ENCODE measurements at regions not wholly inside any gene's neighbourhood (a gene's known extent, or its start where the extent isn't known, plus 50 kb on each side); places are given as distances from the start of the nearest gene placed in this dataset.

- no peak overlapping the region for H3K4me3 ChIP-seq (ENCODE audit: low read depth in 1 of 2, low read length in 2 of 2)
- H3K36me3 ChIP-seq (ENCODE audit: control insufficient read depth in 1 of 2, insufficient read depth in 2 of 2, low read length in 2 of 2) = no peaks in the 10 kb centered on the region
- H3K27ac ChIP-seq (ENCODE audit: low read length) = no peak overlapping the region
- H3K4me1 ChIP-seq (ENCODE audit: control insufficient read depth in 1 of 2, insufficient read depth in 2 of 2, low read length in 2 of 2) = no peaks in the 10 kb centered on the region
- no peaks in the 10 kb centered on the region for H3K9me3 ChIP-seq (ENCODE audit: control insufficient read depth in 1 of 2, low read length in 2 of 2)
- no peaks in the 10 kb centered on the region for H3K27me3 ChIP-seq (ENCODE audit: low read depth, low read length)
These were observed 165.0 kb upstream of the SULF2 start for GRCh38 chr20:47950124-47950912.

- Histone ChIP-seq H3K27ac (ENCODE audit: low read length) (no peak overlapping the region), H3K27me3 (ENCODE audit: low read depth, low read length) (no peaks in the 10 kb centered on the region), H3K9me3 (ENCODE audit: control insufficient read depth in 1 of 2, low read length in 2 of 2) (no peaks in the 10 kb centered on the region), H3K4me3 (ENCODE audit: low read depth in 1 of 2, low read length in 2 of 2) (no peak overlapping the region), H3K36me3 (ENCODE audit: control insufficient read depth in 1 of 2, insufficient read depth in 2 of 2, low read length in 2 of 2) (no peaks in the 10 kb centered on the region), H3K4me1 (ENCODE audit: control insufficient read depth in 1 of 2, insufficient read depth in 2 of 2, low read length in 2 of 2) (no peaks in the 10 kb centered on the region)
These were observed 163.9 kb upstream of the SULF2 start for GRCh38 chr20:47949230-47949629.

GRCh38 chr20:47944682-47945081 is 159.4 kb upstream of the SULF2 start:
- H3K27ac ChIP-seq (ENCODE audit: low read length) = no peak overlapping the region
- H3K36me3 ChIP-seq (ENCODE audit: control insufficient read depth in 1 of 2, insufficient read depth in 2 of 2, low read length in 2 of 2) = no peaks in the 10 kb centered on the region
- no peaks in the 10 kb centered on the region for H3K9me3 ChIP-seq (ENCODE audit: control insufficient read depth in 1 of 2, low read length in 2 of 2)
- H3K4me1 ChIP-seq (ENCODE audit: control insufficient read depth in 1 of 2, insufficient read depth in 2 of 2, low read length in 2 of 2) = no peaks in the 10 kb centered on the region
- H3K4me3 ChIP-seq (ENCODE audit: low read depth in 1 of 2, low read length in 2 of 2) = no peak overlapping the region
- H3K27me3 ChIP-seq (ENCODE audit: low read depth, low read length) = no peaks in the 10 kb centered on the region

GRCh38 chr20:47941869-47942268 is 156.6 kb upstream of the SULF2 start:
- Histone ChIP-seq H3K27me3 (ENCODE audit: low read depth, low read length) (no peaks in the 10 kb centered on the region), H3K36me3 (ENCODE audit: control insufficient read depth in 1 of 2, insufficient read depth in 2 of 2, low read length in 2 of 2) (no peaks in the 10 kb centered on the region), H3K4me1 (ENCODE audit: control insufficient read depth in 1 of 2, insufficient read depth in 2 of 2, low read length in 2 of 2) (no peaks in the 10 kb centered on the region), H3K4me3 (ENCODE audit: low read depth in 1 of 2, low read length in 2 of 2) (no peak overlapping the region), H3K9me3 (ENCODE audit: control insufficient read depth in 1 of 2, low read length in 2 of 2) (no peaks in the 10 kb centered on the region), H3K27ac (ENCODE audit: low read length) (no peak overlapping the region)

GRCh38 chr20:47940101-47940813 is 155.0 kb upstream of the SULF2 start:
- H3K27ac ChIP-seq (ENCODE audit: low read length) = no peak overlapping the region
- no peak overlapping the region for H3K4me3 ChIP-seq (ENCODE audit: low read depth in 1 of 2, low read length in 2 of 2)
- no peaks in the 10 kb centered on the region for H3K4me1 ChIP-seq (ENCODE audit: control insufficient read depth in 1 of 2, insufficient read depth in 2 of 2, low read length in 2 of 2)
- H3K27me3 ChIP-seq (ENCODE audit: low read depth, low read length) = no peaks in the 10 kb centered on the region
- H3K36me3 ChIP-seq (ENCODE audit: control insufficient read depth in 1 of 2, insufficient read depth in 2 of 2, low read length in 2 of 2) = no peaks in the 10 kb centered on the region
- no peaks in the 10 kb centered on the region for H3K9me3 ChIP-seq (ENCODE audit: control insufficient read depth in 1 of 2, low read length in 2 of 2)

- no peaks in the 10 kb centered on the region for H3K4me1 ChIP-seq (ENCODE audit: control insufficient read depth in 1 of 2, insufficient read depth in 2 of 2, low read length in 2 of 2)
- H3K9me3 ChIP-seq (ENCODE audit: control insufficient read depth in 1 of 2, low read length in 2 of 2) = no peaks in the 10 kb centered on the region
- H3K36me3 ChIP-seq (ENCODE audit: control insufficient read depth in 1 of 2, insufficient read depth in 2 of 2, low read length in 2 of 2) = no peaks in the 10 kb centered on the region
- H3K4me3 ChIP-seq (ENCODE audit: low read depth in 1 of 2, low read length in 2 of 2) = no peak overlapping the region
- no peak overlapping the region for H3K27ac ChIP-seq (ENCODE audit: low read length)
- H3K27me3 ChIP-seq (ENCODE audit: low read depth, low read length) = no peaks in the 10 kb centered on the region
These were observed 151.3 kb upstream of the SULF2 start for GRCh38 chr20:47936612-47937011.

- Histone ChIP-seq H3K27ac (ENCODE audit: low read length) (no peak overlapping the region), H3K4me3 (ENCODE audit: low read depth in 1 of 2, low read length in 2 of 2) (no peak overlapping the region), H3K27me3 (ENCODE audit: low read depth, low read length) (no peaks in the 10 kb centered on the region), H3K4me1 (ENCODE audit: control insufficient read depth in 1 of 2, insufficient read depth in 2 of 2, low read length in 2 of 2) (no peaks in the 10 kb centered on the region), H3K9me3 (ENCODE audit: control insufficient read depth in 1 of 2, low read length in 2 of 2) (no peaks in the 10 kb centered on the region), H3K36me3 (ENCODE audit: control insufficient read depth in 1 of 2, insufficient read depth in 2 of 2, low read length in 2 of 2) (no peaks in the 10 kb centered on the region)
These were observed 149.5 kb upstream of the SULF2 start for GRCh38 chr20:47934761-47935160.

- Histone ChIP-seq H3K27me3 (ENCODE audit: low read depth, low read length) (no peaks in the 10 kb centered on the region), H3K4me1 (ENCODE audit: control insufficient read depth in 1 of 2, insufficient read depth in 2 of 2, low read length in 2 of 2) (no peaks in the 10 kb centered on the region), H3K36me3 (ENCODE audit: control insufficient read depth in 1 of 2, insufficient read depth in 2 of 2, low read length in 2 of 2) (no peaks in the 10 kb centered on the region), H3K4me3 (ENCODE audit: low read depth in 1 of 2, low read length in 2 of 2) (no peak overlapping the region), H3K27ac (ENCODE audit: low read length) (no peak overlapping the region), H3K9me3 (ENCODE audit: control insufficient read depth in 1 of 2, low read length in 2 of 2) (no peaks in the 10 kb centered on the region)
These were observed 146.2 kb upstream of the SULF2 start for GRCh38 chr20:47931443-47931842.

GRCh38 chr20:47931002-47931401 is 145.7 kb upstream of the SULF2 start:
- Histone ChIP-seq H3K27ac (ENCODE audit: low read length) (no peak overlapping the region), H3K27me3 (ENCODE audit: low read depth, low read length) (no peaks in the 10 kb centered on the region), H3K4me1 (ENCODE audit: control insufficient read depth in 1 of 2, insufficient read depth in 2 of 2, low read length in 2 of 2) (no peaks in the 10 kb centered on the region), H3K36me3 (ENCODE audit: control insufficient read depth in 1 of 2, insufficient read depth in 2 of 2, low read length in 2 of 2) (no peaks in the 10 kb centered on the region), H3K4me3 (ENCODE audit: low read depth in 1 of 2, low read length in 2 of 2) (no peak overlapping the region), H3K9me3 (ENCODE audit: control insufficient read depth in 1 of 2, low read length in 2 of 2) (no peaks in the 10 kb centered on the region)

- no peak overlapping the region for H3K27ac ChIP-seq (ENCODE audit: low read length)
These were observed 144.3 kb upstream of the SULF2 start for GRCh38 chr20:47929368-47930115.

GRCh38 chr20:47927944-47928343 is 142.7 kb upstream of the SULF2 start:
- no peaks in the 10 kb centered on the region for H3K36me3 ChIP-seq (ENCODE audit: control insufficient read depth in 1 of 2, insufficient read depth in 2 of 2, low read length in 2 of 2)
- H3K4me3 ChIP-seq (ENCODE audit: low read depth in 1 of 2, low read length in 2 of 2) = no peak overlapping the region
- H3K4me1 ChIP-seq (ENCODE audit: control insufficient read depth in 1 of 2, insufficient read depth in 2 of 2, low read length in 2 of 2) = no peaks in the 10 kb centered on the region
- H3K27me3 ChIP-seq (ENCODE audit: low read depth, low read length) = no peaks in the 10 kb centered on the region
- H3K27ac ChIP-seq (ENCODE audit: low read length) = no peak overlapping the region
- no peaks in the 10 kb centered on the region for H3K9me3 ChIP-seq (ENCODE audit: control insufficient read depth in 1 of 2, low read length in 2 of 2)

More at GRCh38 chr20:47929368-47930115, 144.3 kb upstream of the SULF2 start:
- no peaks in the 10 kb centered on the region for H3K27me3 ChIP-seq (ENCODE audit: low read depth, low read length)
- no peaks in the 10 kb centered on the region for H3K4me1 ChIP-seq (ENCODE audit: control insufficient read depth in 1 of 2, insufficient read depth in 2 of 2, low read length in 2 of 2)
- no peaks in the 10 kb centered on the region for H3K9me3 ChIP-seq (ENCODE audit: control insufficient read depth in 1 of 2, low read length in 2 of 2)
- no peak overlapping the region for H3K4me3 ChIP-seq (ENCODE audit: low read depth in 1 of 2, low read length in 2 of 2)
- no peaks in the 10 kb centered on the region for H3K36me3 ChIP-seq (ENCODE audit: control insufficient read depth in 1 of 2, insufficient read depth in 2 of 2, low read length in 2 of 2)

All from muscle layer of duodenum (tissue), 2 donors.